Lower leg skin (tissue), 3 donors: ENCODE measurements at regions not wholly inside any gene's neighbourhood (a gene's known extent, or its start where the extent isn't known, plus 50 kb on each side); places are given as distances from the start of the nearest gene placed in this dataset.

Source experiments
- POLR2A ChIP-seq, 2 donors: fragments of 450-650 bp; IDR thresholded peaks; one replicate each; pipeline ENCODE4 v1.6.1; 2016 to 2017; ENCODE audit warnings: antibody characterized with exemption in 2 of 2, mild to moderate bottlenecking in 1 of 2, moderate library complexity in 1 of 2
- TF ChIP-seq, protein P1 (sequence below), 3 donors: fragments of 450-650 bp; IDR thresholded peaks; one replicate each; pipeline ENCODE4 v1.5.1; 2016; ENCODE audit warnings: antibody characterized with exemption in 3 of 3, mild to moderate bottlenecking in 3 of 3, moderate library complexity in 2 of 3

DNA sequence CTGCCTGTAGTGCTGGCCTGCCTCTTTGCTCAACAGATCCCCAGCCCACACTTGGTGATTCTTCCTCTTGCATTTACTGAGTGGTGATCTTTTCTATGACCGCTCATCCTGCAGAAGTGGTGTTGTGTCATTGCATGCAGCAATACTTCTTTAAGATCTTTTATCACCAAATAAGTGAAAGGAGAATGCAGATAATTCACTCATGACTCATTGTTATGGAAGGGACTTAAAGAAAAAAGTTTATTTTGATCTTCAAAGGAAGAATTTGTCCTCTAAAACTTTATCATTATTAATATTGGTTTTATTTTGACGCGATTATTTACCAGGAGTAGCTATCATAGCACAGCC lies 489.1 kb upstream of the CELF2 start:
- TF ChIP-seq, protein P1, sequence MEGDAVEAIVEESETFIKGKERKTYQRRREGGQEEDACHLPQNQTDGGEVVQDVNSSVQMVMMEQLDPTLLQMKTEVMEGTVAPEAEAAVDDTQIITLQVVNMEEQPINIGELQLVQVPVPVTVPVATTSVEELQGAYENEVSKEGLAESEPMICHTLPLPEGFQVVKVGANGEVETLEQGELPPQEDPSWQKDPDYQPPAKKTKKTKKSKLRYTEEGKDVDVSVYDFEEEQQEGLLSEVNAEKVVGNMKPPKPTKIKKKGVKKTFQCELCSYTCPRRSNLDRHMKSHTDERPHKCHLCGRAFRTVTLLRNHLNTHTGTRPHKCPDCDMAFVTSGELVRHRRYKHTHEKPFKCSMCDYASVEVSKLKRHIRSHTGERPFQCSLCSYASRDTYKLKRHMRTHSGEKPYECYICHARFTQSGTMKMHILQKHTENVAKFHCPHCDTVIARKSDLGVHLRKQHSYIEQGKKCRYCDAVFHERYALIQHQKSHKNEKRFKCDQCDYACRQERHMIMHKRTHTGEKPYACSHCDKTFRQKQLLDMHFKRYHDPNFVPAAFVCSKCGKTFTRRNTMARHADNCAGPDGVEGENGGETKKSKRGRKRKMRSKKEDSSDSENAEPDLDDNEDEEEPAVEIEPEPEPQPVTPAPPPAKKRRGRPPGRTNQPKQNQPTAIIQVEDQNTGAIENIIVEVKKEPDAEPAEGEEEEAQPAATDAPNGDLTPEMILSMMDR (IDR thresholded peaks at IDR 0.05) = no peak
- TF ChIP-seq POLR2A (IDR thresholded peaks at IDR 0.05) = no peak
